HL-60 (cell line): ENCODE measurements at regions not wholly inside any gene's neighbourhood (a gene's known extent, or its start where the extent isn't known, plus 50 kb on each side); places are given as distances from the start of the nearest gene placed in this dataset.

Experiments
- CTCF ChIP-seq: IDR thresholded peaks from one replicate; pipeline ENCODE4 v1.5.1; 2011; ENCODE audit warnings: low read length, control low read depth, inconsistent platforms; ENCODE audit not compliant: insufficient read depth
- GABPA ChIP-seq: IDR thresholded peaks from 2 replicates; pipeline ENCODE4 v1.6.1; 2012; ENCODE audit warnings: low read depth
- POLR2AphosphoS5 ChIP-seq: IDR thresholded peaks from 2 replicates; pipeline ENCODE4 v1.6.1; 2012; ENCODE audit warnings: low read depth
- REST ChIP-seq: IDR thresholded peaks from 2 replicates; pipeline ENCODE4 v1.6.1; 2012; ENCODE audit warnings: low read depth; ENCODE audit not compliant: insufficient replicate concordance
- SPI1 ChIP-seq: IDR thresholded peaks from 2 replicates; pipeline ENCODE4 v1.6.1; 2012; ENCODE audit warnings: low read depth, mild to moderate bottlenecking, borderline replicate concordance

- TF ChIP-seq CTCF, result no peak
- TF ChIP-seq REST, result no peak
- TF ChIP-seq SPI1, result no peak
- no peak for TF ChIP-seq GABPA
- TF ChIP-seq POLR2AphosphoS5, result no peak
Observed at GRCh38 chr5:125251703-125252102, 505.3 kb upstream of the ZNF608 start.
